Activated CD8-positive, alpha-beta T cell treated with anti-CD3 and anti-CD28 coated beads, Interleukin-2, amount 10 ng/mL, durations not matched to agents 7 days and 5 days (primary cell): ENCODE measurements at regions not wholly inside any gene's neighbourhood (a gene's known extent, or its start where the extent isn't known, plus 50 kb on each side); places are given as distances from the start of the nearest gene placed in this dataset.

Experiments used
- ATAC-seq: fragments of 150-1000 bp; cut with Tn5 transposase; one replicate; pipeline ENCODE4 v1.10.0; 2021; ENCODE audit warnings: moderate library complexity
- CTCF ChIA-PET: fragments of 350-600 bp; sonication (Branson Sonifier 250); formaldehyde crosslinking; loops from one replicate; lab custom pipeline; 2021; ENCODE audit warnings: antibody characterized with exemption; lab: Charles Lee
- POLR2A ChIA-PET: fragments of 350-600 bp; sonication (Branson Sonifier 250); formaldehyde crosslinking; loops from one replicate; lab custom pipeline; 2021; ENCODE audit warnings: antibody characterized with exemption; lab: Charles Lee
- DNase-seq: peaks from one replicate; pipeline ENCODE4 v3.0.0-alpha.2; 2020
- H3K27ac Mint-ChIP-seq: one replicate; pipeline ENCODE4 v1.8.0; 2021; ENCODE audit warnings: mild to moderate bottlenecking, mixed read lengths
- H3K27me3 Mint-ChIP-seq: one replicate; pipeline ENCODE4 v1.8.0; 2021; ENCODE audit warnings: low read depth, mixed read lengths
- H3K36me3 Mint-ChIP-seq: one replicate; pipeline ENCODE4 v1.8.0; 2021; ENCODE audit warnings: low read depth, mixed read lengths
- H3K4me1 Mint-ChIP-seq: one replicate; pipeline ENCODE4 v1.8.0; 2021; ENCODE audit warnings: low read depth, mixed read lengths
- H3K4me3 Mint-ChIP-seq: one replicate; pipeline ENCODE4 v1.8.0; 2021; ENCODE audit warnings: mild to moderate bottlenecking, mixed read lengths
- H3K9me3 Mint-ChIP-seq: one replicate; pipeline ENCODE4 v1.8.0; 2022; ENCODE audit warnings: mixed read lengths; ENCODE audit not compliant: insufficient read depth

GRCh38 chr6:18561037-18561750, 174.0 kb downstream of the RNF144B start:
- Mint-ChIP-seq H3K4me3 (no peak overlapping the region), H3K4me1 (no peaks in the 10 kb centered on the region), H3K9me3 (no peaks in the 10 kb centered on the region), H3K27me3 (peaks cover 7% of the 10 kb centered on the region), H3K27ac (no peak overlapping the region), H3K36me3 (no peaks in the 10 kb centered on the region)
- ATAC-seq (no peak), DNase-seq (no peak)
- ChIA-PET CTCF (interaction anchor here (0.6 kb wide), 1 partner anchor 705 kb away, joined by 3 read pairs; no protein-coding TSS in a partner anchor), POLR2A (no interaction called here)

- no peaks in the 10 kb centered on the region for H3K4me1 Mint-ChIP-seq
- H3K9me3 Mint-ChIP-seq = no peaks in the 10 kb centered on the region
- POLR2A ChIA-PET = no interaction called here
- H3K27me3 Mint-ChIP-seq = peaks cover 5% of the 10 kb centered on the region
- H3K36me3 Mint-ChIP-seq = no peaks in the 10 kb centered on the region
- H3K27ac Mint-ChIP-seq = no peak overlapping the region
- no peak for ATAC-seq
- DNase-seq = no peak
- CTCF ChIA-PET = no interaction called here
- no peak overlapping the region for H3K4me3 Mint-ChIP-seq
Observed at GRCh38 chr6:18562726-18563125, 175.6 kb downstream of the RNF144B start.

- ChIA-PET POLR2A (no interaction called here), CTCF (no interaction called here)
- H3K4me3 Mint-ChIP-seq = no peak overlapping the region
- no peak overlapping the region for H3K27ac Mint-ChIP-seq
- H3K4me1 Mint-ChIP-seq = no peaks in the 10 kb centered on the region
- H3K9me3 Mint-ChIP-seq = no peaks in the 10 kb centered on the region
- H3K27me3 Mint-ChIP-seq = peaks cover 9% of the 10 kb centered on the region
- ATAC-seq (no peak), DNase-seq (no peak)
- H3K36me3 Mint-ChIP-seq = no peaks in the 10 kb centered on the region
Observed at GRCh38 chr6:18564775-18565174, 177.6 kb downstream of the RNF144B start.

- Mint-ChIP-seq H3K4me3 (no peak overlapping the region), H3K36me3 (no peaks in the 10 kb centered on the region), H3K27me3 (peaks cover 9% of the 10 kb centered on the region), H3K27ac (no peak overlapping the region), H3K4me1 (no peaks in the 10 kb centered on the region), H3K9me3 (no peaks in the 10 kb centered on the region)
- DNase-seq = no peak
- no peak for ATAC-seq
- CTCF ChIA-PET = no interaction called here
- POLR2A ChIA-PET = no interaction called here
Observed at GRCh38 chr6:18565231-18565630, 178.1 kb downstream of the RNF144B start.

GRCh38 chr6:18567380-18567779, 180.2 kb downstream of the RNF144B start:
- no peak for ATAC-seq

GRCh38 chr6:18577491-18577890, 190.3 kb downstream of the RNF144B start:
- Mint-ChIP-seq H3K36me3 (no peaks in the 10 kb centered on the region), H3K4me1 (no peaks in the 10 kb centered on the region), H3K9me3 (no peaks in the 10 kb centered on the region), H3K27ac (no peak overlapping the region), H3K27me3 (peaks cover 5% of the 10 kb centered on the region), H3K4me3 (no peak overlapping the region)
- ChIA-PET POLR2A (no interaction called here), CTCF (no interaction called here)
- DNase-seq (no peak), ATAC-seq (no peak)

More at GRCh38 chr6:18567380-18567779, 180.2 kb downstream of the RNF144B start:
- POLR2A ChIA-PET = no interaction called here
- H3K4me1 Mint-ChIP-seq = no peaks in the 10 kb centered on the region
- H3K9me3 Mint-ChIP-seq = no peaks in the 10 kb centered on the region
- no peaks in the 10 kb centered on the region for H3K36me3 Mint-ChIP-seq
- no peak for DNase-seq
- peaks cover 7% of the 10 kb centered on the region for H3K27me3 Mint-ChIP-seq
- no peak overlapping the region for H3K4me3 Mint-ChIP-seq
- no peak overlapping the region for H3K27ac Mint-ChIP-seq
- CTCF ChIA-PET = no interaction called here

- Mint-ChIP-seq H3K4me3 (no peak overlapping the region), H3K27me3 (peaks cover 5% of the 10 kb centered on the region), H3K4me1 (no peaks in the 10 kb centered on the region), H3K27ac (no peak overlapping the region), H3K36me3 (no peaks in the 10 kb centered on the region), H3K9me3 (no peaks in the 10 kb centered on the region)
- ATAC-seq (no peak), DNase-seq (no peak)
- CTCF ChIA-PET = interaction anchor here (1.5 kb wide), 1 partner anchor 17 kb away, joined by 4 read pairs; no protein-coding TSS in a partner anchor
- POLR2A ChIA-PET = no interaction called here
Observed at GRCh38 chr6:18579166-18579565, 192.0 kb downstream of the RNF144B start.

- ATAC-seq = no peak
- H3K9me3 Mint-ChIP-seq = no peaks in the 10 kb centered on the region
- H3K4me3 Mint-ChIP-seq = no peak overlapping the region
- ChIA-PET CTCF (interaction anchor here (1.5 kb wide), 1 partner anchor 16 kb away, joined by 4 read pairs; no protein-coding TSS in a partner anchor), POLR2A (no interaction called here)
- H3K36me3 Mint-ChIP-seq = no peaks in the 10 kb centered on the region
- no peaks in the 10 kb centered on the region for H3K4me1 Mint-ChIP-seq
- H3K27ac Mint-ChIP-seq = no peak overlapping the region
- H3K27me3 Mint-ChIP-seq = peaks cover 5% of the 10 kb centered on the region
- no peak for DNase-seq
Observed at GRCh38 chr6:18579869-18580268, 192.7 kb downstream of the RNF144B start.

GRCh38 chr6:18584372-18584771, 197.2 kb downstream of the RNF144B start:
- Mint-ChIP-seq H3K4me1 (no peaks in the 10 kb centered on the region), H3K27me3 (no peaks in the 10 kb centered on the region), H3K4me3 (no peak overlapping the region), H3K27ac (no peak overlapping the region), H3K9me3 (no peaks in the 10 kb centered on the region), H3K36me3 (no peaks in the 10 kb centered on the region)
- ChIA-PET CTCF (no interaction called here), POLR2A (no interaction called here)
- no peak for ATAC-seq
- DNase-seq = no peak

- Mint-ChIP-seq H3K4me1 (no peaks in the 10 kb centered on the region), H3K4me3 (no peak overlapping the region), H3K27me3 (no peaks in the 10 kb centered on the region), H3K27ac (no peak overlapping the region), H3K9me3 (no peaks in the 10 kb centered on the region), H3K36me3 (no peaks in the 10 kb centered on the region)
- DNase-seq (no peak), ATAC-seq (no peak)
- ChIA-PET CTCF (no interaction called here), POLR2A (no interaction called here)
Observed at GRCh38 chr6:18585032-18585573, 198.0 kb downstream of the RNF144B start.

GRCh38 chr6:18586133-18586532, 199.0 kb downstream of the RNF144B start:
- ATAC-seq = no peak
- Mint-ChIP-seq H3K27ac (no peak overlapping the region), H3K27me3 (no peaks in the 10 kb centered on the region), H3K4me1 (no peaks in the 10 kb centered on the region), H3K4me3 (no peak overlapping the region), H3K36me3 (no peaks in the 10 kb centered on the region), H3K9me3 (no peaks in the 10 kb centered on the region)
- no peak for DNase-seq
- POLR2A ChIA-PET = no interaction called here
- CTCF ChIA-PET = no interaction called here

GRCh38 chr6:18595774-18596530, 208.8 kb downstream of the RNF144B start:
- ATAC-seq = no peak
- no peaks in the 10 kb centered on the region for H3K36me3 Mint-ChIP-seq

More at GRCh38 chr6:18595774-18596530, 208.8 kb downstream of the RNF144B start:
- H3K4me1 Mint-ChIP-seq = no peaks in the 10 kb centered on the region
- peaks cover 1% of the 10 kb centered on the region for H3K27me3 Mint-ChIP-seq
- H3K9me3 Mint-ChIP-seq = no peaks in the 10 kb centered on the region
- CTCF ChIA-PET = interaction anchor here (0.7 to 1.9 kb wide), 4 partner anchors 10 to 1054 kb away, joined by 3 to 10 read pairs (median 4); no protein-coding TSS in a partner anchor
- peak; percentile 56 for DNase-seq
- POLR2A ChIA-PET = interaction anchor here (1.0 kb wide), 1 partner anchor 1464 kb away, joined by 3 read pairs; no protein-coding TSS in a partner anchor
- H3K4me3 Mint-ChIP-seq = no peak overlapping the region
- no peak overlapping the region for H3K27ac Mint-ChIP-seq
